AG09309 (cell line): ENCODE measurements at regions not wholly inside any gene's neighbourhood (a gene's known extent, or its start where the extent isn't known, plus 50 kb on each side); places are given as distances from the start of the nearest gene placed in this dataset.

ENCODE experiments used
- DNase-seq: peaks from one replicate; pipeline ENCODE4 v3.0.0-alpha.2; 2010; ENCODE audit warnings: low read depth
- H3K4me3 ChIP-seq: 2 replicates; pipeline ENCODE4 v1.5.1; 2011; ENCODE audit warnings: mild to moderate bottlenecking, low read depth, low read length, moderate library complexity; ENCODE audit not compliant: control insufficient read depth
- TF ChIP-seq, protein P1 (sequence below): IDR thresholded peaks from 2 replicates; pipeline ENCODE4 v1.5.1; 2011; ENCODE audit warnings: mild to moderate bottlenecking, low read depth, low read length, inconsistent platforms; ENCODE audit not compliant: insufficient read depth, control insufficient read depth; ENCODE audit errors: missing control alignments

DNA sequence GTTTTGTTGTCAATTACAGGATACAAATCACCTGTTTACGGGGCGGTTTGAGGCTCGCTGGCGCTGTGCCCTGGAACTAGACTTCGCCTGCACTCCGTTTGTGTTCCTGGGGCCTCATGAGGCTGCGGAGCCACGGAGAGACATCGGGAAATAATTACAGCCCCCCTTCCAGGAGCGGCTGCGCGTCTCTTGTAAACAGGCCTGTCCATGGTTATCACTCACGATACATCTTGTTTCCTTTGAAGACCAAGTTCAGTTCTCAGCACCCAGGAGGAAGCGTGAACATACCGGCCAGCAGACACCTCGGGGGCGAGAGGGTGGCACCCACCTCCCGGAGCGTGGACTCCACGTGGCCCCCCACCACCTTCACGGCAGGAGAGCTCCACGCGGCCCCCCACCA is 297.1 kb upstream of the IRX4 start:
- no peak for DNase-seq
- no peak overlapping the region for H3K4me3 ChIP-seq
- TF ChIP-seq, protein P1, sequence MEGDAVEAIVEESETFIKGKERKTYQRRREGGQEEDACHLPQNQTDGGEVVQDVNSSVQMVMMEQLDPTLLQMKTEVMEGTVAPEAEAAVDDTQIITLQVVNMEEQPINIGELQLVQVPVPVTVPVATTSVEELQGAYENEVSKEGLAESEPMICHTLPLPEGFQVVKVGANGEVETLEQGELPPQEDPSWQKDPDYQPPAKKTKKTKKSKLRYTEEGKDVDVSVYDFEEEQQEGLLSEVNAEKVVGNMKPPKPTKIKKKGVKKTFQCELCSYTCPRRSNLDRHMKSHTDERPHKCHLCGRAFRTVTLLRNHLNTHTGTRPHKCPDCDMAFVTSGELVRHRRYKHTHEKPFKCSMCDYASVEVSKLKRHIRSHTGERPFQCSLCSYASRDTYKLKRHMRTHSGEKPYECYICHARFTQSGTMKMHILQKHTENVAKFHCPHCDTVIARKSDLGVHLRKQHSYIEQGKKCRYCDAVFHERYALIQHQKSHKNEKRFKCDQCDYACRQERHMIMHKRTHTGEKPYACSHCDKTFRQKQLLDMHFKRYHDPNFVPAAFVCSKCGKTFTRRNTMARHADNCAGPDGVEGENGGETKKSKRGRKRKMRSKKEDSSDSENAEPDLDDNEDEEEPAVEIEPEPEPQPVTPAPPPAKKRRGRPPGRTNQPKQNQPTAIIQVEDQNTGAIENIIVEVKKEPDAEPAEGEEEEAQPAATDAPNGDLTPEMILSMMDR = no peak

DNA sequence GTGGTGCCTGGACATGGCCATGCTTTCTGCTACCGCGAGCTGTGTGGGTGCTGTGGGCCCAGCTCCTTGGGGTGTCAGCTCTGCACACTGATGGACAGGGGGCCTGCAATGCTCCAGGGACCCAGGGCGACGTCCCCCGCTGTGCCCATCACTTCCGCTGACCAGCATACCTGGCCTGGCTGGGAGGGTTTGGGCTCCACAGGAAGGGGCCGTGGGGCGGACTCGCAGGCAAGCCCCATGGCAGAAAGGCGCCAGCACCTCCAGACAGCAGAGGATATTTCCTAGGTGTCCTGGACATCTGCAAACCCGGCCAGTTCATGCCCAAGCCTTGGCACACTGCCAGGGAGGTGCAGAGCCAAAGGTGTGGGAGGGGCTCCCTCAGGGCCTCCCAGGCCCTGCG is 295.8 kb upstream of the IRX4 start:
- TF ChIP-seq, protein P1 = no peak
- H3K4me3 ChIP-seq = no peak overlapping the region

DNA sequence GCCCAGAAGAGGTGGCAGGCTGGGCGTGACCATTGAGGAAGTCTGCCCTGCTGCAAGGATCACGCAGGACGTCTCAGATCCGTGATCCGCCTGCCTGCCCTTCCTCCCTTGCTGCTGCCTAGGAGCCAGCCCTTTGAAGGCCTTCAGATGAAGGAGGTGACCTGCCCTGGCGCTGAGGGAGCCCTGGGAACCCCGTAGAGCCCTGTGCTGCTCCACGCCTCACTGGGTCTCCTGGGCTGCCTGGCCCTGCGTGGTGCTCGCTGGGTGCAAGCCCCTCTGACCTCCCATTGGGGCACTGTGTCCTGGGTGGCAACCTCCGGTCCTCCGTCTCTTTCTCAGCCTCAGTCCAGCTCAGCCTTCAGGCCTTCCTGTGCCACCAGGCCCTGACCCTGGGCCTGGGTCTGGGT is 295.3 kb upstream of the IRX4 start:
- TF ChIP-seq, protein P1 = no peak
- DNase-seq = no peak
- H3K4me3 ChIP-seq = no peak overlapping the region

More for the DNA sequence above, 295.8 kb upstream of the IRX4 start:
- DNase-seq = no peak

DNA sequence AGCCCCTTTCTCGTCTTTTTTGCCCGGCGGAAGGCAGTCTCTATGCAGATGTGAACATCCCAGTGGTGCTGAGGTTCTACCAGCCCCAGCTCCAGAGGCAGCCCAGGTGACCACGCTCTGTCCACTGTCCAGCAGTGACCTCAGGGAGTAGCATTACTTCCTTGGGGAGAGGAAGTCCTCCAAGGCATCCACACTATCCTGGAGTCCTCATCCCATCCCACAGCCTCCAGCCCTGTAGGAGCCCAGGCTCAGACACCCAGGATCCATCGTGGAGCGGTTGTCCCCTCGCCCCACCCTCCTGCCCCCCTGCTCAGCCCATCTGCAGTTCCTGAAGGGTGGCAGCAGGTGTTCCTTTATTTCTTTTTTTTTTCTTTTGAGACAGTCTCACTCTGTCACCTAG is 294.5 kb upstream of the IRX4 start:
- no peak for DNase-seq
- H3K4me3 ChIP-seq = no peak overlapping the region
- TF ChIP-seq, protein P1 = no peak

DNA sequence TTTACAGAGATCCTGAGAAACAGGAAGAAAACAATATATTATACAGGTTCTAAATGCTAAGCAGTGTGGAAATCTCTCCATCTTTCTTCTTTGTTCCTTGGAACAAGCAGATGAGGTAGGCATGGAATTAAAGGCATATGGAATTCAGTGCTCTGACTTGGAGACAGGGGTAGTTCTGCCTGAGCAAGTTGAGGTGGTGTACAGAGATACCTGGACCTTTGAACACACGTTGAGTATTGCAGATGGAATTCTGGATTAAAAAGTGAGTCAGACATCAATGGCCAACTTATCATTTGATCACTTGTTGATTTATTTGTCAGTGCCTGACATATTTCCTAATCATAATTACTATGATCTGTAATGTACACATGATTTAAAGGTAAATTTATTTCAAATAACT is 293.9 kb upstream of the IRX4 start:
- no peak overlapping the region for H3K4me3 ChIP-seq
- TF ChIP-seq, protein P1 = no peak
- DNase-seq = no peak

DNA sequence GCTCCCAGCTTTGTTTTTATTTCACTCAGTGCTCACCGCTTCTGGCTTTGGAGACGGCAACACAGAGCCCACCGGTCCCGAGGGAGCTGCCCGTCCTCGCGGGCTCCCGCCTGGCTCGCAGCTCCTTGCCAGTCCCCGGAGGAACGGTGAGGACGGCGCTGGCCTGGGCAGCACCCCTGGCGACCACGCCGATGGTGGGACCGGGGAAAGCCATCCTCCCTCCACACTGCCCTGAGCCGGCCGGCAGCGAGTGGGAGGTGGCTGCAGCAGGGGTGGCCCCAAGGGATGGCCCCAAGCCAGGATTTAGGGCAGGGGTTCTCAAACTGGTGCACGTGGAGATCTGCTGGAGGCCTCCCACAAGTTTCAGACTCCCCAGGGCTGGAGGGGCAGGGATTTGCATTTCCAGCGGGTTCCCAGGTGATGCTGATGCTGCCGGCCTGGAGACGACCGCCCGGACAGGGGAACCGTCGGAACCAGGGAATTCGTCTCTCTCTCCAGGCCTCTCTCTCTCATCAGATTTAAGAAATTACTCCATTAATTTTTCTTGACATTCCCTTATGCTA is 293.2 kb upstream of the IRX4 start:
- TF ChIP-seq, protein P1 = no peak
- H3K4me3 ChIP-seq = no peak overlapping the region
- DNase-seq = no peak

DNA sequence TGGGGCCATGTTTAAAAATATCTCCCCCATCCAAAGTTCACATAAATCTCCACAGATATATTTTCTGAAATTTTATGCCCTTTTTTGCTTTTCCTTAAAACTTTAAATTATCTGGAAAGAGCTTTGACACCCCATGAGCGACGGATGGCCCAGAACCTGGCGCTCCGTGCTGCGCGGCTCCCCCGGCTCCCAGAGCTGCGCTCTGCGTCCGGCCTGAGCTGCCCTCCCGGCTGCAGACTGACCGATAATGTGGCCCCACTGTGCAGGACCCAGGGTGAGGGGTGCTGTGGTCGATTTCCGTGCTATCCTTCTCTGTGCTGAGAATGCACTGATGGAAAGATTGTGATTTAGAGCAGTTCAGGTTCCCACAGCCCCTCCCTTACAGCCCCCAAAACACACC is 292.3 kb upstream of the IRX4 start:
- TF ChIP-seq, protein P1 = no peak
- DNase-seq = no peak
- H3K4me3 ChIP-seq = no peak overlapping the region
